HG03432 (cell line): ENCODE measurements at regions not wholly inside any gene's neighbourhood (a gene's known extent, or its start where the extent isn't known, plus 50 kb on each side); places are given as distances from the start of the nearest gene placed in this dataset.
"Not testable (repeated sequence)": the region's sequence is repeated elsewhere in the genome, so short reads cannot be mapped to it uniquely, and the experiment has no call there.

Experiments used
- ATAC-seq: cut with Tn5 transposase; IDR thresholded peaks from one replicate; pipeline ENCODE4 v1.9.1; 2021; ENCODE audit warnings: mild to moderate bottlenecking, moderate library complexity; ENCODE audit not compliant: unreplicated experiment

DNA sequence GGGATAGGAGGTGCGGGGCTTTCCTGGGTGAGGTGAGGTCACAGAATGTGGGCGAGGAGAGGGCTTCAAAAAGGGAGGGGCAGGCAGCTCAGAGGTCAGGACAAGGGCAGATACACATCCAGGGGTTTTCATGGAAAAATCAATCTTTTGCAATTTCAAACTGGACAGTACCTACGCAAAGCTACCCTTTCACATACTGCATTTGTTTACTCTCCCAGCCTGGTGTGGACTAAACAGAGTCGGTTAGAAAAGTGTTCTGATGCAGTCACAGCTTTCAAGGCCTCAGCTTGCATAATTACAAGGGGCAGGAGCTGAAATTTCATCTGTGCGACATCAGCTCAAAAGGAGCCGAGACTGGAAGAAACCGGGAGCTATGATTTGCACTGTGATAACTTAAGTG lies 309.9 kb upstream of the SOX1 start:
- not testable (repeated sequence) for ATAC-seq

DNA sequence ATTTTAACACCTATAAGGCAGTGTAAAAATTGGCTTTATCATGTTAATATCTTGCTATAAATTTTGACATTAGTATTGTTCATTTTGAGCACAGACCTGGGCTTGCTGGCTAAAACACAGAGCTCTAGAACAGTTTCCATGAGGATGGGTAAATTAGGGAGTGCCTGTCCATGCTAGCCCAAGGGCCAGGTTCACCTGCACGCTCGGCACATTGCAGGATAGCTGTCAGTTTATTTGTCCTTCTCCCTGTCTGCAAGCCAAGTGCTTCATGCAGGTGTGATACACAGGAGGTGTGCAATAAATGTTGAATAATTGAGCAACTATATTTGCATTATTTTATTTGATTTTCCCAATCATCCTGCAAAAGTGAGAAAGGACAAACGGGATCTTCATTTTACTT lies 309.3 kb upstream of the SOX1 start:
- not testable (repeated sequence) for ATAC-seq

DNA sequence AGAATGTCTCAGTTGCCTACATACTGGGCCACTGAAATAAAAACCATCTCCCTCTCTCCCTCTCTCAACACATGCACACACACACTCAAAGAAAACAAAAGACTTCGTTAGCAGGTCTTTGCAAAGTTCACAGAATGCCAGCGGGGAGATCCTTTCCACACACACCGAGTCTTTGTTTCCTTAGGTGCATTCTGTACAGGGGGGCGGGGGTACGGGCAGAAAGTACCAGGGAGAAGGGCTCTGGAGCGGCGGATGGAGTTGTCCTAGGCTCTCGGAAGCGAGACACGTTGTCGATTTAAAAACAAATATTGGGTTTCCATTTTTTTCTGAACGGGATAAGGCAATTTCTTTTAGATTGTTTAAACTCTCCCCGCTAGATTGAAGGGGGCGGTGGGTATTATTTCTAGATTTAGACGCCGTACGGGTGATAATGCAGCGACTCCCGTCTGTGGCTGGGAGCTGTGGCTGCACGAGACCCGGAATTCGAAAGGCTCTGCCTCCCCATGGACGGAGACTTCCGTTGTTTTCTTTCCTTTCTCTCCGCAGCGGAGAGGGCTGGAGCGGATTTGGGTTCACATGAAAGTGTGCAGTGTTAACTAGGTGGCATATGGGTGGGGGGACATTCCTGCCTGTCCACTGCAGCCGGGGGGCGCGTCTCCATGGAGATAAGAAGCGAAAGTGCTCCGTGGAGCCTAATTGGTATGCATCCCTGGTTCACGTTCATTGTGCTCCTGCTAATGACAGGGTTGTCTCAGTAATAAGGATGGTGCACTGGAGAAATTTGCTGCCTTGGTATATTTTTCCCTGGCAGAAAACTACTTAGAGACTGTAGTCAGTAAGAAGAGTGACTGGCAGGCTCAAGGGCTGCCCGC lies 303.7 kb upstream of the SOX1 start:
- not testable (repeated sequence) for ATAC-seq

DNA sequence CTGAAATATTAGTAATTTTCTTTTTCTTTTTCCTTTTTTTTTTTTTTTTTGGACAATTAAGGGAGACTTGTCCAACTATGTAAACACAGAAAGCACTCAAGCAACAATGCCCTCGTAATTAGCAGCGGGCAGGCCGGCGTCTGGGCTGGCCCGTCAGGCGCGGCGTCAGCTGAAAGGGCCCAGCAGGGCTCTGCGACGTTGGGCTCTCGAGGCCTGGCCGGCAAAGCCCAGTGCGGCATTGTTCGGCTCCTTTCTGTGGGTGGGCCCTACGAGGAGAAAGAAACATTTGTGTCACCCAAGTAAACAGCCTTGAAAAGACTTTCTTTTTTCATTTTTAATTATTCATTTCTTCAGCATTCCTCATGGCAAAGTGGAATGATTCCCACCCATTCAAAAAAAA lies 302.4 kb upstream of the SOX1 start:
- ATAC-seq: not testable (repeated sequence)

DNA sequence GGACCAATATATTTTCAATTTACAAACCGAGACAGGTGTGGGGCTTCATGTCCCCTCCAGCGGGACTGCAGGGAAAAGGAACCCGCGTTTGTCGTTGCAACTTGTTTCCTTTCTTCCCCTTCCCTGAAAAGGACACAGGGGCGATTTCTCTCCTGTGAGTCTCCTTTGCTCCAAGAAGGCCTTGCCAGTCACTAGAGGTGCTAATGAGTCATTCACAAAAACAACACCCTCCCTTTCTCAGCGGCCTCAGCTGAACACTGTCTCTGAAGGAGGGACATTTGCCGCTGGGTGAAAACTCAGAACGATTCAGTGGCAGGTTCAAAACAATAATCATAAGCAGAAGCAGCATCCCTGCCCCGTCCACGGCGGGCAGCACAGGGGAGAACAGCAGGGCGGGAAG lies 302.0 kb upstream of the SOX1 start:
- ATAC-seq: not testable (repeated sequence)

DNA sequence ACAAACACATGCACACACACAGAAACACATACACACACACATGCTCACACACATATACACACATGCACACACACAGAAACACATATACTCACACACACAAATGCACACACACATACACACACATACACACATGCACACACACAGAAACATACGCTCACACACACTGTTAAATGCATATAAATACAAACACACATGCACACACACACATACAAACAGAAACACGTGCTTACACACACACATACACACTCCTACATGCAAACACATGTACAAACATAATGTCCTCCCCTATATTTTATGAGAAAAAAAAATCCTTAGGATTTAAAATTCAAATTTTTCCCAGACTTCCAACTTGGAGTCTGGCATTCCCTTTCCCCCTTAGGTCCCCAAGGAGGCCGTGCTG lies 291.2 kb upstream of the SOX1 start:
- not testable (repeated sequence) for ATAC-seq

DNA sequence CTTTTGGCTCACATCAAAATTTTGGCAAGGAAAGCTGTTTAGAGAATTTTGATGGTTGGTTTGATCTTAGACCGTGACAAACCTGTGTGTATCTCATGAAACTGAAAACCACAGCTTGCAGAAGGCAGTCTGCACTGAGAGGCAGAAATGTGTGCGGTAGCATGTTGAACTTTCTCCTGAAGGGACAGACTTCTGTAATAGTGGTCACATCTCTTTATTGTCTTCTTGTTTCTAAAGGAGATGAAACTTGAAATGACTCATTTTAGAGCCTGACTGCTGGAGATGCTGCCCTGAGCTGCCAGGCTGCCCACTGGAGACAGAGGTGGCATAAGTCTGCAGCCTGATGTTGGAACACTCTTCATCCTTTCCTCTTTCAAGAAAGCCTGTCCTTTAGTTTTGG lies 289.6 kb upstream of the SOX1 start:
- peak; percentile 48 for ATAC-seq

DNA sequence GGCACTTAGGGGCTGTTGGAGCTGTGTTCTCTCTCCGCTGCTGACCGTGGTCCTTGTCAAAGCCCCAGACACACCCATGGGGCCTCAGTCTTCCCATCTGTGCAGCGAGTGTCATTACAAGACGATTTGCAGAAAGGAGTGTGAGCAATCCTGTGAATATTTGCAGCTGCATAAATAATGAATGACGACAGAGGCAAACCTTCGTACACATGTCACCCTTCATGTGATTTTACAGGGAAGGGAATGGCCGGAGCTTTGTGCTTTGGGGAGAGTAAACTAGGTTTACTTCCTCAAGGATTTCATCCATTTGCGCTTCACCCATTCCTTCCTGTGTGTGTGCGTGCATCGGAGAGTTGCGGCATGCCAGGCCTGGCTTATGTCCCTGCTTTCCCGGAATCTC lies 285.6 kb upstream of the SOX1 start:
- not testable (repeated sequence) for ATAC-seq

DNA sequence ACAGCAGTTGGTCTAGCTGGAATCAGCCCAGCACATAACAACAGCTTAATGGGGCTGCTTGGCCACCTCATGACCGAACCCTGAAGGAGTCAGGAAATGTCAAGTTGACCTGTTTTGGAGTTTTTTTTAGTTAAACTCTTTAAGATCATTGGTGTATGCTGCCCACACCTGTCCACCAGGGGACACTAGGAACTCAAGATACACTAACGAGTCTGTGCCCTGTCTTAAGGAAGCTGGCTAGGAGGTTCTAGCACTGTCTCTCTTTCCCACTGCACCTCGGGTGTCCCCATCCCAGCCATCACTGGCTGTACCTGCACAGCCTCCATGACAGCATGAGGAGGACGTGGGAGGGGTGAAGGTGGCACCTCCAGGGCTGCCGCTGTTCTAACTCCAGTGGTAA lies 279.6 kb upstream of the SOX1 start:
- ATAC-seq: not testable (repeated sequence)

DNA sequence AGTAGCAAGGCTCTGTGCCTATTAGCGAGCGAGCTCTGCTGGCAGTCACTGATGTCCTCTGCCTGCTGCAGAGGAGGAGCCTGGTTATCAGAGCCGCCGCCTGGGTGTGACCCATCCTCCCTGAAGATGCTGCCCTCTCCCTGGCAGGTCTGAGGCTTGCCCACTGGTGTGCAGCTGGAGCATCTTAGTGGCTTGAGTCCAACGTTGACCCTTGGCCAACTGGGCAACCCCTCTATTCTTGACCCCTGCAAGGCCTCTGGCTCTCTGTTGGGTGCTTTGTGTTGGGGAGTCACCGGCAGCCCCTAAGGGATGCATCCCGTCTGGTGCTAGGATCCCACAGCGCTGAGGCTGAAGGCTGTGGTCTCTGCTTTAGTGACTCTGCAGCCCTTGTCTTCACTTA lies 277.9 kb upstream of the SOX1 start:
- no peak for ATAC-seq

DNA sequence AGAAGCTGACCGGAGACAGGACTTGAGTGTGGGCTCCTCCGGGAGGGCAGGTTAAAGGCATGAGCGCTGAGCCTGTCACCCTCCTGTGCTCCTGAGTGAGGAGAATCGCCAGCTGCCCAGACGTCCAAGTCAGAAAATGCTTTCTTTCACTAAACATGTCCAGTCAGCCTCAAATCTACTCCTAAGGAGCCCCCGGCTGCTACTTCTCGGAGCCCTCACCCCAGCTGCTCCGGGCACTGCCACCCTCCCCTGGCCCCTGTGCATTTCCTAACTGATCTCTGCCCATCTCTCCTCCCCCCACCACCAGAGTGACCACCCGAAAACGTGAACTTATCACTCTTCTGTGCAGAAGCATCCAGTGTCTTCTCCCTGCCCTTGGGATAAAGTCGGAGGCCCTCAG lies 277.5 kb upstream of the SOX1 start:
- ATAC-seq: no peak

DNA sequence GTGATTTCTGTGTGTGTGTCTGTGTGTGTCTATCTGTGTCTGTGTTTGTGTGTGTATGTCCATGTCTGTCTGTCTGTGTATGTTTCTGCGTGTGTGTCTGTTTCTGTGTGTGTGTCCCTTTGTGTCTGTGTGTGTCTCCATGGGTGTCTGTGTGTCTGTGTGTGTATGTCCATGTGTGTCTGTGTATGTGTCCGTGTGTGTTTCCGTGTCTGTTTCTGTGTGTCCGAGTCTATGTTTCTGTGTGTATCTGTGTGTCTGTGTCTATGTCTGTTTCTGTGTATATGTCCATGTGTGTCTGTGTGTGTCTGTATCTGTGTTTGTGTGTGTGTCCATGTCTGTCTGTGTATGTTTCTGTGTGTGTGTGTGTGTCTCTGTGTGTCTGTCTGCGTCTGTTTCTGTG lies 276.3 kb upstream of the SOX1 start:
- no peak for ATAC-seq

DNA sequence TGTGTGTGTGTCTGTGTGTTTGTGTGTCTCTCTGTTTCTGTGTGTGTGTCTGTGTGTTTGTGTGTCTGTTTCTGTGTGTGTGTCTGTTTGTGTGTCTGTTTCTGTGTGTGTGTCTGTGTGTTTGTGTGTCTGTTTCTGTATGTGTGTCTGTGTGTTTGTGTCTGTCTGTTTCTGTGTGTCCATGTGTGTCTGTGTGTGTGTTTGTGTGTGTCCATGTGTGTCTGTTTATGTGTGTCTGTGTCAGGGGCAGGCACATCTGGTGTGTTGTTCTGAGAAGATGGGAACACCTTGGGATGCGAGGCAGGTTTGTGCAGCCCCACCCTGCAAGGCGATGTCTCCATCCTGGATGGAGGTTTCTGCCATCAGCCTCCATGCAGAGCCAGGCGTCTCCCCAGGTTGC lies 275.8 kb upstream of the SOX1 start:
- ATAC-seq: no peak

DNA sequence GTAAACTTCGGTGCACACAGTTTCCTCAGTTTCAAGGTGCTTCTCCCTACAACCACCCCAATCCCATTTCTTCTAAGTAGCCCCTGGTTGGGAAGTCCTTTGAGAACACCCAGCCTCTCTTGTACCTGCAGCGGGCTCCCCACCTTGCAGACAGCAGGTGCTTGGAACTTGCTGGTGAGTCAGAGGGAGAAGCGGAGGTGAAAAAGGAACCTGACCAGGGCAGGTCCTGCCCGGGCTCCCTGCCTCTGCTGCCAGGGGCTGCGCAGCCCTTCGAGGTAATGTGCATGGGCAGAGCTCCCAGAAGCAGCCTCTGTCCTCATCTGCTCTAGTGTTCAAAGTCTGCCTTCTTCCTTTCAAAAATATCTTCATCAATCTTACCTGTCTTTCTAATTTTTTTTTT lies 274.0 kb upstream of the SOX1 start:
- ATAC-seq: no peak
